ENCODE measurements at regions not wholly inside any gene's neighbourhood (a gene's known extent, or its start where the extent isn't known, plus 50 kb on each side); places are given as distances from the start of the nearest gene placed in this dataset.

GRCh38 chr14:61226015-61226654, 55.0 kb downstream of the TMEM30B start:
- H3K4me1 ChIP-seq: no peaks in the 10 kb centered on the region
- no peaks in the 10 kb centered on the region for H3K9me3 ChIP-seq (replicated peaks)
- H3K27me3 ChIP-seq (ENCODE audit: low read depth): peaks cover 40% of the 10 kb centered on the region
- no peak for DNase-seq
- intact Hi-C loops (cut with micrococcal nuclease): no loop called here
- H3K27ac ChIP-seq (replicated peaks): no peak overlapping the region
- H3K4me3 ChIP-seq: no peak overlapping the region
- no peak for TF ChIP-seq CTCF (IDR thresholded peaks at IDR 0.05; ENCODE audit: borderline replicate concordance)
- no peaks in the 10 kb centered on the region for H3K36me3 ChIP-seq

GRCh38 chr14:61225344-61225743, 55.8 kb downstream of the TMEM30B start:
- no peak for DNase-seq
- no peak for TF ChIP-seq CTCF (IDR thresholded peaks at IDR 0.05; ENCODE audit: borderline replicate concordance)
- Histone ChIP-seq H3K4me3 (no peak overlapping the region), H3K4me1 (no peaks in the 10 kb centered on the region), H3K27me3 (ENCODE audit: low read depth) (peaks cover 48% of the 10 kb centered on the region), H3K27ac (replicated peaks) (no peak overlapping the region), H3K36me3 (no peaks in the 10 kb centered on the region), H3K9me3 (replicated peaks) (no peaks in the 10 kb centered on the region)
- intact Hi-C loops (cut with micrococcal nuclease): no loop called here

GRCh38 chr14:61223552-61223951, 57.6 kb downstream of the TMEM30B start:
- Histone ChIP-seq H3K9me3 (replicated peaks) (no peaks in the 10 kb centered on the region), H3K36me3 (no peaks in the 10 kb centered on the region), H3K4me1 (no peaks in the 10 kb centered on the region), H3K27me3 (ENCODE audit: low read depth) (peaks cover 56% of the 10 kb centered on the region), H3K4me3 (no peak overlapping the region), H3K27ac (replicated peaks) (peak overlapping the region; percentile 3)
- no peak for DNase-seq
- TF ChIP-seq CTCF (IDR thresholded peaks at IDR 0.05; ENCODE audit: borderline replicate concordance): no peak
- intact Hi-C loops (cut with micrococcal nuclease): no loop called here

GRCh38 chr14:61222388-61222787, 58.8 kb downstream of the TMEM30B start:
- no peak overlapping the region for H3K4me3 ChIP-seq
- H3K9me3 ChIP-seq (replicated peaks): no peaks in the 10 kb centered on the region
- DNase-seq: no peak
- H3K36me3 ChIP-seq: no peaks in the 10 kb centered on the region
- peak overlapping the region; percentile 3 for H3K27ac ChIP-seq (replicated peaks)
- H3K4me1 ChIP-seq: no peaks in the 10 kb centered on the region
- intact Hi-C loops (cut with micrococcal nuclease): no loop called here
- H3K27me3 ChIP-seq (ENCODE audit: low read depth): peaks cover 62% of the 10 kb centered on the region
- TF ChIP-seq CTCF (IDR thresholded peaks at IDR 0.05; ENCODE audit: borderline replicate concordance): no peak

GRCh38 chr14:61221906-61222305, 59.2 kb downstream of the TMEM30B start:
- Histone ChIP-seq H3K4me1 (no peaks in the 10 kb centered on the region), H3K27ac (replicated peaks) (no peak overlapping the region), H3K27me3 (ENCODE audit: low read depth) (peaks cover 59% of the 10 kb centered on the region)

More at GRCh38 chr14:61221906-61222305, 59.2 kb downstream of the TMEM30B start:
- no peak for TF ChIP-seq CTCF (IDR thresholded peaks at IDR 0.05; ENCODE audit: borderline replicate concordance)
- Histone ChIP-seq H3K4me3 (no peak overlapping the region), H3K9me3 (replicated peaks) (no peaks in the 10 kb centered on the region), H3K36me3 (no peaks in the 10 kb centered on the region)
- intact Hi-C loops (cut with micrococcal nuclease): no loop called here
- no peak for DNase-seq
